ENCODE measurements at regions not wholly inside any gene's neighbourhood (a gene's known extent, or its start where the extent isn't known, plus 50 kb on each side); places are given as distances from the start of the nearest gene placed in this dataset.

DNA sequence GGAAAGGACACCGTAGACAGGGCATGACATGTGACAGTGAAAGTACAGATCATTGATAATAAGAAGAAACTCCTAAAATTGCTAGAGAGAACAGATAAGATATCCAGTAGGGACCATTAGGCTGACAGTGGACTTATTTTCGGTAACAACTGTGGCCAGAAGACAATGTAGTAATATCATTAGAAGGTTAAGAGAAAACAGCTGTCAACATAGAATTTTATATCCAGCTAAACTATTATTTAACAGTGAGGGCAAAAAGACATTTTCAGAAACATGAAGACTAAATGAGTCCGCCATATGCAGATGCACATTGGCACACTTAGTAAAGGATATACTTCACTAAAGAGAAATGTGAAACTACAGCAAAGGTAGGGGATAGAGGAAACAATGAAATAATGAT is 95.4 kb upstream of the GUCA2B start:
- no peaks in the 10 kb centered on the region for H3K79me1 ChIP-seq (ENCODE audit: insufficient read depth, low read depth, low read length, poor library complexity, severe bottlenecking)
- no peaks in the 10 kb centered on the region for H3K4me1 Mint-ChIP-seq
- H3K4me3 Mint-ChIP-seq: no peak overlapping the region
- no peak overlapping the region for H3K4me2 ChIP-seq (ENCODE audit: insufficient read depth, insufficient read length, low read length)
- no peak for DNase-seq
- H2AK5ac ChIP-seq (ENCODE audit: insufficient read length, low read length): no peak overlapping the region
- no peak overlapping the region for H3K18ac ChIP-seq (ENCODE audit: insufficient read length, low read depth, low read length)
- H2BK12ac ChIP-seq (ENCODE audit: insufficient read length, low read depth, low read length): no peak overlapping the region
- TF ChIP-seq CTCF (conservative IDR thresholded peaks at IDR 0.05): no peak
- H3T11ph ChIP-seq (ENCODE audit: low read length): no peak overlapping the region
- no peaks in the 10 kb centered on the region for H3K9me3 ChIP-seq (ENCODE audit: control insufficient read depth, low read depth, low read length)
- no peak overlapping the region for H3K27ac Mint-ChIP-seq
- H3K27me3 Mint-ChIP-seq (ENCODE audit: low read depth): peaks cover 18% of the 10 kb centered on the region
- H2BK120ac ChIP-seq (ENCODE audit: low read depth, low read length, poor library complexity, severe bottlenecking): no peak overlapping the region
- H2BK5ac ChIP-seq (ENCODE audit: insufficient read length, low read length): no peak overlapping the region
- H4K8ac ChIP-seq (replicated peaks; ENCODE audit: insufficient read length, low read depth, low read length): no peak overlapping the region
- H3K9ac ChIP-seq (ENCODE audit: extremely low read depth, insufficient read length, low read length): no peak overlapping the region
- peaks cover 11 to 21% (median 13%) of the 10 kb centered on the region in 3 experiments for H3K36me3 Mint-ChIP-seq (ENCODE audit: insufficient read depth in 1 of 3, low read depth in 3 of 3)
- H3K4ac ChIP-seq (ENCODE audit: low read depth, low read length): no peak overlapping the region
- no peaks in the 10 kb centered on the region for H3K27me3 ChIP-seq (ENCODE audit: insufficient read depth, low read length)
- no peak overlapping the region for H3K23ac ChIP-seq (ENCODE audit: insufficient read length, low read depth, low read length)
- no peaks in the 10 kb centered on the region for H3K4me1 ChIP-seq (ENCODE audit: insufficient read depth, low read length)
- H3K27ac ChIP-seq (ENCODE audit: insufficient read length, low read depth, low read length): no peak overlapping the region
- WGBS (ENCODE audit: extremely low coverage, insufficient read length, low lambda C conversion rate): no CpG with 5 or more reads among the region's 3 CpGs
- no peak overlapping the region for H2AFZ ChIP-seq (ENCODE audit: low read length)
- no peak overlapping the region for H3K14ac ChIP-seq (ENCODE audit: insufficient read depth, low read length)
- no peaks in the 10 kb centered on the region for H3K79me2 ChIP-seq (ENCODE audit: insufficient read depth, low read length)
- no peaks in the 10 kb centered on the region for H4K20me1 ChIP-seq (ENCODE audit: control insufficient read depth, insufficient read depth, insufficient read length)
- peaks cover 17 to 25% of the 10 kb centered on the region in 2 experiments for H3K9me3 Mint-ChIP-seq
- H4K5ac ChIP-seq (ENCODE audit: insufficient read length, low read depth, low read length): no peak overlapping the region
- H2BK15ac ChIP-seq (ENCODE audit: low read depth, low read length): no peak overlapping the region
- H3K56ac ChIP-seq (ENCODE audit: insufficient read length, low read depth, low read length): no peak overlapping the region
- H2BK20ac ChIP-seq (ENCODE audit: low read depth, low read length, poor library complexity, severe bottlenecking): no peak overlapping the region
- H3K23me2 ChIP-seq (ENCODE audit: insufficient read length, low read depth, low read length, poor library complexity, severe bottlenecking): no peaks in the 10 kb centered on the region
- H4K91ac ChIP-seq (ENCODE audit: insufficient read length, low read depth, low read length): no peak overlapping the region

All from H9 (cell line).